Osteocyte (in vitro differentiated cells): ENCODE measurements at regions not wholly inside any gene's neighbourhood (a gene's known extent, or its start where the extent isn't known, plus 50 kb on each side); places are given as distances from the start of the nearest gene placed in this dataset.

Experiments used
- DNase-seq: peaks from one replicate; pipeline ENCODE4 v3.0.0; 2021; ENCODE audit warnings: mixed read lengths; ENCODE audit not compliant: unreplicated experiment; ENCODE audit errors: extremely low spot score
- H3K27ac Mint-ChIP-seq: one replicate; pipeline ENCODE4 v1.8.0; 2021; ENCODE audit warnings: mild to moderate bottlenecking, mixed read lengths; ENCODE audit not compliant: unreplicated experiment
- H3K27me3 Mint-ChIP-seq: one replicate; pipeline ENCODE4 v1.8.0; 2021; ENCODE audit warnings: mixed read lengths; ENCODE audit not compliant: unreplicated experiment
- H3K36me3 Mint-ChIP-seq: one replicate; pipeline ENCODE4 v1.8.0; 2021; ENCODE audit warnings: mixed read lengths; ENCODE audit not compliant: unreplicated experiment
- H3K4me1 Mint-ChIP-seq: one replicate; pipeline ENCODE4 v1.8.0; 2021; ENCODE audit warnings: mixed read lengths; ENCODE audit not compliant: unreplicated experiment
- H3K4me3 Mint-ChIP-seq: one replicate; pipeline ENCODE4 v1.8.0; 2021; ENCODE audit warnings: mild to moderate bottlenecking, moderate library complexity, mixed read lengths; ENCODE audit not compliant: unreplicated experiment
- H3K9me3 Mint-ChIP-seq: one replicate; pipeline ENCODE4 v1.8.0; 2021; ENCODE audit warnings: mixed read lengths; ENCODE audit not compliant: unreplicated experiment
- CTCF ChIP-seq: fragments of 200-600 bp; sonication (generic); IDR thresholded peaks from 2 replicates; pipeline ENCODE4 v1.5.0; 2021; ENCODE audit warnings: antibody characterized with exemption, mild to moderate bottlenecking, moderate library complexity

DNA sequence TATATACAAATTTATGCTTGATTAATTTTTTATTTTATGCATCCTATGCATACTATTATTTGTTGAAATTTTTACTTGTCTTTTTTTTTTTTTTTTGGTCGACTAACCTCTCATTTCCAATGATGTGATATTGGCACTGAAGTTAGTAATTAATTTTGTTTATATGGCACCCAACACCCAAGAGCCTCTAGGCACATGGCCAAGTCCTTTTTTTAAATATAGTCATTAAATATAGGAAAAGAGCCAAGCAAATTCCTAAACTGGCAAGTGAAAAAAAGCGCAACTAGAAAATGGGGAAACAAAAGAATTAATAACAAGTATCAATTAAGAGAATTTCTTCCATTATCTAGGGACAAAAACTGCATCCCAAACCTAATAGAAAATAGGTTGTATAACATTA lies 85.5 kb upstream of the HS3ST5 start:
- Mint-ChIP-seq H3K9me3 (no peaks in the 10 kb centered on the region), H3K27me3 (no peaks in the 10 kb centered on the region), H3K4me3 (no peak overlapping the region), H3K27ac (no peak overlapping the region), H3K4me1 (peaks cover 5% of the 10 kb centered on the region), H3K36me3 (no peaks in the 10 kb centered on the region)
- no peak for DNase-seq
- TF ChIP-seq CTCF, result no peak

DNA sequence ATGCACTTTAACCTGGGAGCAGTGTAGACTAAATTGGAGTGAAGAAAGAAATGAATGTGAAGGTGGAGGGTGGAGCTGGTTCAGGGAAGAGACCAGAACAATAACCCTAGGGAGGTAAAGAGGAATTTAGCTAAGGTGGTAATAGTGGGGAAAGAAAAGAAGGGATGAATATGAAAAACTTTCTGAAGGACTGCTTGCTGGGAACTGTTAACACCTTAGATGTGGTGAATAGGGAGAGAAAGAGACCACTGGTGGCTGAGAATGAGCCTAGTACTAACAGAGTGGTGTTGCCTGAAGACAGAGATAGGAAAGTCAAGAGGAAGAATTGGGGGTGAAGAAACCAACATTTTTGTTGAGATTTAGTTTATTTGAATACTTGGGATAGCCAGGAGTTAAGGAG lies 78.4 kb upstream of the HS3ST5 start:
- DNase-seq, result no peak
- H3K27me3 Mint-ChIP-seq, result peaks cover 4% of the 10 kb centered on the region
- H3K36me3 Mint-ChIP-seq, result no peaks in the 10 kb centered on the region
- H3K4me3 Mint-ChIP-seq, result no peak overlapping the region
- H3K27ac Mint-ChIP-seq, result no peak overlapping the region
- TF ChIP-seq CTCF, result no peak
- H3K9me3 Mint-ChIP-seq, result no peaks in the 10 kb centered on the region
- H3K4me1 Mint-ChIP-seq, result no peaks in the 10 kb centered on the region

GRCh38 chr6:114419175-114419574 lies 76.4 kb upstream of the HS3ST5 start:
- Mint-ChIP-seq H3K4me1 (no peaks in the 10 kb centered on the region), H3K9me3 (no peaks in the 10 kb centered on the region), H3K4me3 (no peak overlapping the region), H3K36me3 (no peaks in the 10 kb centered on the region), H3K27me3 (peaks cover 4% of the 10 kb centered on the region), H3K27ac (no peak overlapping the region)
- DNase-seq, result no peak
- TF ChIP-seq CTCF, result no peak

DNA sequence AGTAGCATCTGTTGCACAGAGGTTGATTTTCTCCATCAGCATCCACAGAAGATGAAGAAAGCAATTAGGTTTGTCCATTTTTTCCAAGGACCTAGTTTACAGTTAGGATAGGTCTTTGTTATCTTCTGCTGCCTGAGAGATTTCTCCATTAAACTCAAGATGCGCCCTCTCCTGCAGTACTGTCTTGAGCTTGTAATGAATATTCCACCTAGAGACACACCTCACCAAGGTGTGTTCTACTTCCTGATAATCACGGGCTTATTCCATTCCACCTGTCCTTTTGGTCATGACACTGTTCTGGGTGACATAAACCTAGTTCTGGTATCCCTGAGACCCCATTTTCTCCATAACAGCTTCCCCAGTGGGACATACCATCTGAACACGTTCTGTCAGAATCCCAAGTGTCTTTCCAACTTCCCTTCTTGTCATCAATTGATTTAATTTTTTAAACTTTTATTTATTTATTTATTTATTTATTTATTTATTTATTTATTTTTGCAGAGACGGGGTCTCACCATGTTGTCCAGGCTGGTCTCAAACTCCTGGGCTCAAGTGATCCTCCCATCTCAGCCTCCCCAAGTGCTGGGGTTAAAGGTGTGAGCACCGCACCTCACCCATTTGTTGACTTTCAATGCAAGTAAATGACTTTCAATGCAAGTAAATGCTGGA lies 75.6 kb upstream of the HS3ST5 start:
- no peaks in the 10 kb centered on the region for H3K36me3 Mint-ChIP-seq
- no peak for DNase-seq
- no peaks in the 10 kb centered on the region for H3K4me1 Mint-ChIP-seq
- no peak for TF ChIP-seq CTCF
- no peak overlapping the region for H3K27ac Mint-ChIP-seq
- H3K27me3 Mint-ChIP-seq, result peaks cover 4% of the 10 kb centered on the region
- no peak overlapping the region for H3K4me3 Mint-ChIP-seq
- H3K9me3 Mint-ChIP-seq, result no peaks in the 10 kb centered on the region

DNA sequence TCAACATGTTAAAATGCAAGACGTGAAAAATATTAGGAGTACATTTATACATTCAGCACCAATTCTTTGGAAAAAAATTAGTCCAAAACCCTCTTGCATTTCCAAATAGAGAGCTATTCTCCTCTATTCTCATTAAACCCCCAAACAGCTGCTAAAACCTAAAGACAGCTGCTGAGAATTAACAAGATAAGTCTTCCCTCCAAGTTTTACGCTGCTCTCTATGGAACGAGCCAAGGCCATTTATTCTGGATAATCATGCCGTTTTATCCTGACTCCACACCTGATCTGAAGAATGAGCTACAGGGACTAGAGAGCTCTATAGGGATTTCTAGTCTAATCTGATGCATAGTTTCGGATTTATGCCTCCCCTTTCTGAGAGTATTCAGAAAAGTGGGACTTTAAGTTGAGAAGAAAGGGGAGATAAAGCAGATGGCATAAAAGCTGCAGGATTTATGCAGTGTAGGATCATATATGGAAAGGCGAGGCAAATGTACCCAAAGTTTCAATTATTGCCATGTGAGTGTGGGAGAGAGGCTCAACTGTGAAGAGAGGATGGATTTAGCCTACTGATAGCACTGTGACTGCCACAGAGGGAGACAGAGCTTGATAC lies 64.7 kb upstream of the HS3ST5 start:
- no peaks in the 10 kb centered on the region for H3K9me3 Mint-ChIP-seq
- no peaks in the 10 kb centered on the region for H3K27me3 Mint-ChIP-seq
- no peak overlapping the region for H3K4me3 Mint-ChIP-seq
- H3K4me1 Mint-ChIP-seq, result peaks cover 18% of the 10 kb centered on the region
- no peak for DNase-seq
- TF ChIP-seq CTCF, result no peak
- H3K27ac Mint-ChIP-seq, result no peak overlapping the region
- no peaks in the 10 kb centered on the region for H3K36me3 Mint-ChIP-seq
